ENCODE measurements at regions not wholly inside any gene's neighbourhood (a gene's known extent, or its start where the extent isn't known, plus 50 kb on each side); places are given as distances from the start of the nearest gene placed in this dataset.

DNA sequence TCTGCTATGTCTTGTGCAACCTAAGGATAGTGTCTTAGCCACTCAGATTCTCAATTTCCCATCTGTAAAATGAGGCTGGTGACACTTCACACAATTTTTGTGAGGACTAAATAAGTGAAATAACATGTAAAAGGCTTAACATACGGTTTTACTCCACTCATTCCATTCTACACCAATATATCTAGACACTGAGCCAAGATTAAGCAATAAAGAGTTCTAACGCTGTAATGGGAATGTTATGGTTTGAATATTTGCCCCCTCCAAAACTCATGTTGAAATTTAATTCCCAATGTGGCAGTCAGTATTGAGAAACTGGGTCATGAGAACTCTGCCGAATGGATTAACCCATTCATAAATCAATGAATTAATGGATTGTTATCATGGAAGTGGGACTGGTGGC lies 301.0 kb downstream of the HACE1 start:
- TF ChIP-seq, protein P1, sequence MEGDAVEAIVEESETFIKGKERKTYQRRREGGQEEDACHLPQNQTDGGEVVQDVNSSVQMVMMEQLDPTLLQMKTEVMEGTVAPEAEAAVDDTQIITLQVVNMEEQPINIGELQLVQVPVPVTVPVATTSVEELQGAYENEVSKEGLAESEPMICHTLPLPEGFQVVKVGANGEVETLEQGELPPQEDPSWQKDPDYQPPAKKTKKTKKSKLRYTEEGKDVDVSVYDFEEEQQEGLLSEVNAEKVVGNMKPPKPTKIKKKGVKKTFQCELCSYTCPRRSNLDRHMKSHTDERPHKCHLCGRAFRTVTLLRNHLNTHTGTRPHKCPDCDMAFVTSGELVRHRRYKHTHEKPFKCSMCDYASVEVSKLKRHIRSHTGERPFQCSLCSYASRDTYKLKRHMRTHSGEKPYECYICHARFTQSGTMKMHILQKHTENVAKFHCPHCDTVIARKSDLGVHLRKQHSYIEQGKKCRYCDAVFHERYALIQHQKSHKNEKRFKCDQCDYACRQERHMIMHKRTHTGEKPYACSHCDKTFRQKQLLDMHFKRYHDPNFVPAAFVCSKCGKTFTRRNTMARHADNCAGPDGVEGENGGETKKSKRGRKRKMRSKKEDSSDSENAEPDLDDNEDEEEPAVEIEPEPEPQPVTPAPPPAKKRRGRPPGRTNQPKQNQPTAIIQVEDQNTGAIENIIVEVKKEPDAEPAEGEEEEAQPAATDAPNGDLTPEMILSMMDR (IDR thresholded peaks at IDR 0.05): no peak
- TF ChIP-seq POLR2A (IDR thresholded peaks at IDR 0.05): no peak
- intact Hi-C loops (cut with DNase I): no loop called here
- DNase-seq: no peak
- Histone ChIP-seq H3K36me3 (no peaks in the 10 kb centered on the region), H3K9me3 (no peaks in the 10 kb centered on the region), H3K27ac (no peak overlapping the region), H3K4me1 (no peaks in the 10 kb centered on the region), H3K4me3 (no peak overlapping the region), H3K27me3 (no peaks in the 10 kb centered on the region)
- ATAC-seq: no peak
- WGBS (ENCODE audit: insufficient coverage, low coverage, low lambda C conversion rate, missing lambda C conversion rate): 40% methylated on average over 3 of the region's 3 CpGs

DNA sequence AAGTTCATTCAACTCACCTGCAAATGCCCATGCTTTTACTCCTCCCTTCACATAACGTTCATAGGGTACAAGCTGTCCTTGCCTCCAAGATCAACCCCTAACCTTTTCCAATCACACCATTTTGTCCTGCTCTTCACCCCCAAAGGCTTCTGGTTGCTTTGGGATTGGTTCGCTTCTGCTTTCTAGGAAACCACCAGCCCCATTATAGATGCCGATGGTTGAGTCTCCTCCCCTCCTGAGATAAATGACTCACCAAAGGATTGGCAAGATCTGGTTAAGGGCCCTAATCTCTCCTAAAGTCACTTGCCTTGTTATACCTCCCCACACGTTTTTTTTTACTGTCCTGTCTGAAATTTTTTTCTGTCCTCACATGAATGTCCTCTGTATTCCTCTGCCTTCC lies 311.4 kb downstream of the HACE1 start:
- H3K4me1 ChIP-seq: no peaks in the 10 kb centered on the region
- intact Hi-C loops (cut with DNase I): no loop called here
- WGBS (ENCODE audit: insufficient coverage, low coverage, low lambda C conversion rate, missing lambda C conversion rate): 50% methylated on average over 4 of the region's 4 CpGs
- no peak overlapping the region for H3K27ac ChIP-seq
- no peak overlapping the region for H3K4me3 ChIP-seq
- no peaks in the 10 kb centered on the region for H3K9me3 ChIP-seq
- no peak for ATAC-seq
- TF ChIP-seq, protein P1 (IDR thresholded peaks at IDR 0.05): no peak
- TF ChIP-seq POLR2A (IDR thresholded peaks at IDR 0.05): no peak
- H3K27me3 ChIP-seq: no peaks in the 10 kb centered on the region
- no peak for DNase-seq
- no peaks in the 10 kb centered on the region for H3K36me3 ChIP-seq

DNA sequence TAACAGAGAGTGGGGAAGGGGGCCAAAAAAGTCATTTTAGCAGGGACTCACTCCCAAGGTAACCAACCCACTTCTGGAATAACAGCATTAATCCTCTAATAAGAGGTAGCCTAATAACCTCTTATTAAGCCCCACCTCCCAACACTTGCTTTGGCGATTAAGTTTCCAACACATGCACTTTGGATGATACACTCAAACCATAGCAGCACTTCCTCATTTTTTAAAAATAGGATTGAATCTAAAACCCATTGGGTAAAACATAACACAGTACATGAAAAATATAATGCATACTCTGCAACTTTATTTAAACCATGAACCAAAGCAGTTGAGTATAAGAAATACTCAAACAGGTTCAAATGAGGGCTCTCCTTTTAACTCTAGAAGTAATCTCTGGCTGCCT lies 318.3 kb downstream of the HACE1 start:
- H3K36me3 ChIP-seq: no peaks in the 10 kb centered on the region
- ATAC-seq (no peak), DNase-seq (no peak)
- H3K27ac ChIP-seq: no peak overlapping the region
- H3K9me3 ChIP-seq: no peaks in the 10 kb centered on the region
- intact Hi-C loops (cut with DNase I): no loop called here
- WGBS (ENCODE audit: insufficient coverage, low coverage, low lambda C conversion rate, missing lambda C conversion rate): 59% methylated on average over 1 of the region's 1 CpG
- H3K4me1 ChIP-seq: no peaks in the 10 kb centered on the region
- no peak overlapping the region for H3K4me3 ChIP-seq
- no peaks in the 10 kb centered on the region for H3K27me3 ChIP-seq
- TF ChIP-seq, protein P1 (IDR thresholded peaks at IDR 0.05): no peak
- TF ChIP-seq POLR2A (IDR thresholded peaks at IDR 0.05): no peak

DNA sequence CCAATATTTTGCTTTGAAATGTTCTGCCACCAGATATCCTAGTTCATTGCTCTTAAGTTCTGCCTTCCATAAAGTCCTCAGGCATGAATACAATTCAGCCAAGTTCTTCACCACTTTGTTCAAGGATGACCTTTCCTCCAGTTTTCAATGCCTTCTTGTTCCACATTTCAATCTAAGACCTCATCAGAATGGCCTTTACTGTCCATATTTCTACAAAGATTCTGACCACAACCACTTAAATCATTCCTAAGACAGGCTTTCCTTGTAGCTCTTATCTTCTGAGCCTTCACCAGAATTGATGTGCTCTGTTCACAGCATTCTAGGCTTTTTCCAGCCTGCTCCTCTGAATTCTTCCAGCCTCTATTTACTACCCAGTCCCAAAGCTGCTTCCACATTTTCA lies 319.0 kb downstream of the HACE1 start:
- intact Hi-C loops (cut with DNase I): no loop called here
- DNase-seq: no peak

DNA sequence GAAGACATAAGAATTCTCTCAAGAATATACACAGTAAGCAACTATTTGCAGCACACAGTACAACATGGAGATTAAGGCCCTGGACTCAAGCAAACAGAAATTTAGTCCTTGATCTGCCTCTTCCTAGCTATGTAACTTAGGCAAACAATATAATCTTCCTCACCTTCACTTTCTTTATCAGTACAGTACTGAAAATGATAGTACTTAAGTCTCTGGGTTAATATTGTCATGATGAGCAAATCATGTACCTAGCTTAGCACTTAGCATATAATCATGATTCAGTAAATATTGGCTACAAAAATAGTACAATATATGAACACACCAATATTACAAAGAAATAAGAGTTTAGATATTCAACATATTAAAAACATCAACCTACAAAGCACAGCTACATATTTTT lies 320.5 kb downstream of the HACE1 start:
- Histone ChIP-seq H3K27me3 (no peaks in the 10 kb centered on the region), H3K27ac (no peak overlapping the region), H3K4me1 (no peaks in the 10 kb centered on the region), H3K36me3 (no peaks in the 10 kb centered on the region), H3K9me3 (no peaks in the 10 kb centered on the region), H3K4me3 (no peak overlapping the region)
- intact Hi-C loops (cut with DNase I): no loop called here
- DNase-seq (no peak), ATAC-seq (no peak)
- TF ChIP-seq, protein P1 (IDR thresholded peaks at IDR 0.05): no peak
- TF ChIP-seq POLR2A (IDR thresholded peaks at IDR 0.05): no peak

More for the DNA sequence above, 319.0 kb downstream of the HACE1 start:
- no peak overlapping the region for H3K27ac ChIP-seq
- H3K27me3 ChIP-seq: no peaks in the 10 kb centered on the region
- no peak for ATAC-seq
- no peak overlapping the region for H3K4me3 ChIP-seq
- no peaks in the 10 kb centered on the region for H3K9me3 ChIP-seq
- no peak for TF ChIP-seq POLR2A (IDR thresholded peaks at IDR 0.05)
- TF ChIP-seq, protein P1 (IDR thresholded peaks at IDR 0.05): no peak
- H3K4me1 ChIP-seq: no peaks in the 10 kb centered on the region
- H3K36me3 ChIP-seq: no peaks in the 10 kb centered on the region
